ENCODE measurements at regions not wholly inside any gene's neighbourhood (a gene's known extent, or its start where the extent isn't known, plus 50 kb on each side); places are given as distances from the start of the nearest gene placed in this dataset.

DNA sequence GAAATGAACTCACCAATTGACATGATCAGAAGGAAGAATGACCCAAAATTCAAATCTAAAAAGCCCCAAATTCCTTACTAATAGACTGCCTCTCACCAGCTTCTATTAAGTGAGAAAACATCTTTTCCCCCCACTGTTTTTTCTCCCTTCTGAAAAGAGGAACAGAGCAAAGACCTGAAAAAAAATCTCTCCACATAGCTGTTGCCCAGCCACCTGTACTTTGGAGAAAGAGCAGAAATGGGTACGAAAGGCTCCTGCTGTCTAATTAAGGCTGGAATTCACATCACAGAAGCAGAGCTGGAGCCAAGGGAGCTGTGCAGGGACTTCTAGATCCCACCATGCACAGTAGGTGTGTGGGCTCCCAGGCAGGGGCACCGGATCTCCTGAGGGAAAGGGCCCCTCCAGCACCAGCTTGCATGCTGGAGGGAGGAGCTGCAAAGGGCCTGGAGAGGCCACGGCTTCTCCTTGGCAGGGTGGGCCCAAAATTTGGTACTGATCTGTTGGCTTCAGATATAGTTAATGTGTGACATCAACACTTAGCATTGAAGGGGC, 73.2 kb upstream of the DUSP22 start:
- TF ChIP-seq EZH2 (IDR thresholded peaks at IDR 0.05; ENCODE audit: borderline replicate concordance, low read length), result no peak
- TF ChIP-seq, protein P1, sequence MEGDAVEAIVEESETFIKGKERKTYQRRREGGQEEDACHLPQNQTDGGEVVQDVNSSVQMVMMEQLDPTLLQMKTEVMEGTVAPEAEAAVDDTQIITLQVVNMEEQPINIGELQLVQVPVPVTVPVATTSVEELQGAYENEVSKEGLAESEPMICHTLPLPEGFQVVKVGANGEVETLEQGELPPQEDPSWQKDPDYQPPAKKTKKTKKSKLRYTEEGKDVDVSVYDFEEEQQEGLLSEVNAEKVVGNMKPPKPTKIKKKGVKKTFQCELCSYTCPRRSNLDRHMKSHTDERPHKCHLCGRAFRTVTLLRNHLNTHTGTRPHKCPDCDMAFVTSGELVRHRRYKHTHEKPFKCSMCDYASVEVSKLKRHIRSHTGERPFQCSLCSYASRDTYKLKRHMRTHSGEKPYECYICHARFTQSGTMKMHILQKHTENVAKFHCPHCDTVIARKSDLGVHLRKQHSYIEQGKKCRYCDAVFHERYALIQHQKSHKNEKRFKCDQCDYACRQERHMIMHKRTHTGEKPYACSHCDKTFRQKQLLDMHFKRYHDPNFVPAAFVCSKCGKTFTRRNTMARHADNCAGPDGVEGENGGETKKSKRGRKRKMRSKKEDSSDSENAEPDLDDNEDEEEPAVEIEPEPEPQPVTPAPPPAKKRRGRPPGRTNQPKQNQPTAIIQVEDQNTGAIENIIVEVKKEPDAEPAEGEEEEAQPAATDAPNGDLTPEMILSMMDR (IDR thresholded peaks at IDR 0.05; ENCODE audit: low read length), result no peak

Data from OCI-LY1 (cell line).